ENCODE measurements at regions not wholly inside any gene's neighbourhood (a gene's known extent, or its start where the extent isn't known, plus 50 kb on each side); places are given as distances from the start of the nearest gene placed in this dataset.

- DNase-seq (ENCODE audit: extremely low read depth, low read depth), result no peak
- no peak for TF ChIP-seq CTCF (IDR thresholded peaks at IDR 0.05; ENCODE audit: low read depth, low read length, missing control alignments)
Measured at GRCh38 chr11:28735511-28735910, 627.3 kb downstream of the METTL15 start.

DNA sequence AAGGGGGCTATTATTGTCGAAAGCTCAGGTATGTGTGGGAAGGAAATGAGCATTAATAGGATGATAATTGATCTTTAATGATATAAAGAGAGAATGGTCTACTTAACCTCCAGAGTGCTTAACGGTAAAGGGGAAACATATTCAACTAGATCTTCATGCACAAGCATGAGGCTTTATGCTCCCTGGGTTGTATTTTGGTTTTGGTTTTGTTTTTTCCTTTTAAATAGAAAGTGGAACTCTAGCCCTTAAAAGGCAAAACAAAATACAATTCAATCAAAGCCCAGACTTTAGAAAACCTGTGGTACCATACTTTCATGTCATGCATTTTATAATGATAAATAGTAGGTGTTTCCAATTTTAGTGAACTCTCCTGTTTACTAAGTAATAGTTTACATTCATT is 622.7 kb downstream of the METTL15 start:
- no peak overlapping the region for H3K4me3 ChIP-seq (replicated peaks; ENCODE audit: low read depth, low read length)

More at GRCh38 chr11:28735511-28735910, 627.3 kb downstream of the METTL15 start:
- no peak overlapping the region for H3K4me3 ChIP-seq (replicated peaks; ENCODE audit: low read depth, low read length)

GRCh38 chr11:28730336-28730735 is 622.1 kb downstream of the METTL15 start:
- H3K4me3 ChIP-seq (replicated peaks; ENCODE audit: low read depth, low read length), result no peak overlapping the region
- no peak for TF ChIP-seq CTCF (IDR thresholded peaks at IDR 0.05; ENCODE audit: low read depth, low read length, missing control alignments)
- no peak for DNase-seq (ENCODE audit: extremely low read depth, low read depth)

More for the DNA sequence above, 622.7 kb downstream of the METTL15 start:
- DNase-seq (ENCODE audit: extremely low read depth, low read depth), result no peak
- TF ChIP-seq CTCF (IDR thresholded peaks at IDR 0.05; ENCODE audit: low read depth, low read length, missing control alignments), result no peak

DNA sequence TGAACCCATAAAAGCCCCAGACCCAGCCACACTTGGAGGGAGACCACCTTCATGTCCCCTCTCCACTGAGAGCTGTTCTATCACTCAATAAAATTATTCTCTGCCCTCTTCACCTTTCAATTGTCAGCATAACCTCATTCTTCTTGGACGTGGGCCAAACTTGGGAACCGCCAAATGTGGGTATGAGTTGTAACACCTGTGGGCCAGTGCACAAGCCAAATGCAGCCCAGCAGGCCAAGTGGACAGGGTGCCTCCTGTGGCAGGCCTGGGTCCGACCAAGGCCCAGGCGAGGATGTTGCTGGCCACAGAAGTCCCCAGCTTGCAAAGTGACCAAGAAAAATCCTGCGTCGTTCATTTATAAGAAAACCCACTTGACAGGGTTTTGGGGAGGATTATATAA is 621.2 kb downstream of the METTL15 start:
- no peak overlapping the region for H3K4me3 ChIP-seq (replicated peaks; ENCODE audit: low read depth, low read length)
- DNase-seq (ENCODE audit: extremely low read depth, low read depth), result no peak
- TF ChIP-seq CTCF (IDR thresholded peaks at IDR 0.05; ENCODE audit: low read depth, low read length, missing control alignments), result no peak

GRCh38 chr11:28728666-28729065 is 620.5 kb downstream of the METTL15 start:
- TF ChIP-seq CTCF (IDR thresholded peaks at IDR 0.05; ENCODE audit: low read depth, low read length, missing control alignments), result no peak
- no peak overlapping the region for H3K4me3 ChIP-seq (replicated peaks; ENCODE audit: low read depth, low read length)

DNA sequence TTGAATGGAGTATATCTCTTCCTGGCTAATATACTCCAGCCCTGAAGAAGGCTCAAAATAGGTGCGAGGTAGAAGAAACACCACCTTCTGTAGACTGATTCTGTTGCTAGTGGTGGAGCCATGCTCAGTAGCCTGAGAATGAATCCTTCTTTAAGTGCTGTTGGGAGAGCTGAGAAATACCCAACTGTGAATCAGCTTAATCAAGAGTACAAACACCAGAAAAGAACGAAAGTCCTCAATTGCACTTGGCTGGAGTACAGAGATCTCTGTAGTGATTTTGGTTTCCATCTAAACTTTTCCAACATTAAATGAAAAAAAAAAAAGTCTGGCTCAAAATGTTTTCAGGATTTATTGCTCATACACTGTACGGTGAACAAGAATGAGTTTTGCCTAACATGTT is 619.1 kb downstream of the METTL15 start:
- no peak overlapping the region for H3K4me3 ChIP-seq (replicated peaks; ENCODE audit: low read depth, low read length)
- no peak for DNase-seq (ENCODE audit: extremely low read depth, low read depth)
- no peak for TF ChIP-seq CTCF (IDR thresholded peaks at IDR 0.05; ENCODE audit: low read depth, low read length, missing control alignments)

More at GRCh38 chr11:28728666-28729065, 620.5 kb downstream of the METTL15 start:
- DNase-seq (ENCODE audit: extremely low read depth, low read depth), result no peak

- H3K4me3 ChIP-seq (replicated peaks; ENCODE audit: low read depth, low read length), result no peak overlapping the region
- no peak for TF ChIP-seq CTCF (IDR thresholded peaks at IDR 0.05; ENCODE audit: low read depth, low read length, missing control alignments)
- no peak for DNase-seq (ENCODE audit: extremely low read depth, low read depth)
Measured at GRCh38 chr11:28726432-28726831, 618.2 kb downstream of the METTL15 start.
